HepG2 (cell line): ENCODE measurements at regions not wholly inside any gene's neighbourhood (a gene's known extent, or its start where the extent isn't known, plus 50 kb on each side); places are given as distances from the start of the nearest gene placed in this dataset.
A peak's percentile ranks its signal among the peaks of the same experiment; 100 is the strongest.

ENCODE experiments used
- AFF4 ChIP-seq: sonication (generic); formaldehyde crosslinking; IDR thresholded peaks from 2 replicates; pipeline ENCODE4 v1.4.0; 2020; ENCODE audit warnings: missing genetic modification reagents
- ARNT ChIP-seq: fragments of 450-650 bp; IDR thresholded peaks from 2 replicates; pipeline ENCODE4 v1.6.1; 2017
- FOXA3 ChIP-seq: IDR thresholded peaks from 2 replicates; pipeline ENCODE4 v1.6.1; 2016; ENCODE audit warnings: missing genetic modification reagents, missing compliant biosample characterization
- GATA4 ChIP-seq: sonication (generic); IDR thresholded peaks from 2 replicates; pipeline ENCODE4 v1.6.1; 2016; ENCODE audit warnings: antibody characterized with exemption, low read depth, borderline replicate concordance
- HNRNPH1 ChIP-seq: fragments of 200-400 bp; formaldehyde crosslinking; optimal IDR thresholded peaks from 2 replicates; pipeline ENCODE3; 2017; ENCODE audit warnings: mild to moderate bottlenecking, low read depth, low read length
- KAT7 ChIP-seq: IDR thresholded peaks from 2 replicates; pipeline ENCODE4 v1.6.1; 2018; ENCODE audit warnings: borderline replicate concordance, missing compliant biosample characterization
- KLF9 ChIP-seq: IDR thresholded peaks from 2 replicates; pipeline ENCODE4 v1.6.1; 2016; ENCODE audit warnings: low read depth
- MYNN ChIP-seq: sonication (generic); formaldehyde crosslinking; IDR thresholded peaks from 2 replicates; pipeline ENCODE4 v1.4.0; 2020; ENCODE audit warnings: mild to moderate bottlenecking, low read depth, missing genetic modification reagents
- ONECUT2 ChIP-seq: sonication (generic); formaldehyde crosslinking; IDR thresholded peaks from 2 replicates; pipeline ENCODE4 v1.4.0; 2020; ENCODE audit warnings: missing genetic modification reagents
- PAWR ChIP-seq: sonication (generic); formaldehyde crosslinking; IDR thresholded peaks from 2 replicates; pipeline ENCODE4 v1.4.0; 2020; ENCODE audit warnings: missing genetic modification reagents, mild to moderate bottlenecking, borderline replicate concordance
- PAXIP1 ChIP-seq: sonication (generic); formaldehyde crosslinking; conservative IDR thresholded peaks from 2 replicates; pipeline ENCODE4 v1.4.0; 2020; ENCODE audit warnings: mild to moderate bottlenecking, missing genetic modification reagents, moderate library complexity
- PHB2 ChIP-seq: fragments of 450-650 bp; IDR thresholded peaks from 2 replicates; pipeline ENCODE4 v1.6.1; 2018; ENCODE audit not compliant: partially characterized antibody
- PPARG ChIP-seq: conservative IDR thresholded peaks from 2 replicates; pipeline ENCODE4 v1.6.1; 2016; ENCODE audit warnings: missing biosample characterization, missing genetic modification reagents
- SALL1 ChIP-seq: sonication (generic); formaldehyde crosslinking; IDR thresholded peaks from 2 replicates; pipeline ENCODE4 v1.8.0; 2022; ENCODE audit warnings: mild to moderate bottlenecking, missing genetic modification reagents
- SAP130 ChIP-seq: IDR thresholded peaks from 2 replicates; pipeline ENCODE4 v1.6.1; 2016; ENCODE audit warnings: low read depth
- SIN3B ChIP-seq: fragments of 150-350 bp; IDR thresholded peaks from 2 replicates; pipeline ENCODE4 v1.6.1; 2014; ENCODE audit warnings: low read length
- SNAI1 ChIP-seq: sonication (generic); formaldehyde crosslinking; IDR thresholded peaks from 2 replicates; pipeline ENCODE4 v1.5.0; 2020; ENCODE audit warnings: mild to moderate bottlenecking, missing genetic modification reagents, borderline replicate concordance
- ZNF180 ChIP-seq: sonication (generic); formaldehyde crosslinking; IDR thresholded peaks from 2 replicates; pipeline ENCODE4 v1.4.0; 2020; ENCODE audit warnings: low read depth, missing genetic modification reagents, borderline replicate concordance
- ZNF24 ChIP-seq: fragments of 450-650 bp; IDR thresholded peaks from 2 replicates; pipeline ENCODE4 v1.6.1; 2017; ENCODE audit warnings: antibody characterized with exemption, mild to moderate bottlenecking
- ZNF546 ChIP-seq: sonication (generic); formaldehyde crosslinking; conservative IDR thresholded peaks from 2 replicates; pipeline ENCODE4 v1.8.1; 2023; ENCODE audit warnings: mild to moderate bottlenecking, missing genetic modification reagents
- ZNF619 ChIP-seq: sonication (generic); formaldehyde crosslinking; IDR thresholded peaks from 2 replicates; pipeline ENCODE4 v1.4.0; 2020; ENCODE audit warnings: mild to moderate bottlenecking, missing genetic modification reagents
- ZSCAN29 ChIP-seq: sonication (generic); formaldehyde crosslinking; conservative IDR thresholded peaks from 2 replicates; pipeline ENCODE4 v1.4.0; 2020; ENCODE audit warnings: mild to moderate bottlenecking, missing genetic modification reagents
- TF ChIP-seq, protein P1 (sequence below): fragments of 450-650 bp; IDR thresholded peaks from 2 replicates; pipeline ENCODE4 v1.6.1; 2017

DNA sequence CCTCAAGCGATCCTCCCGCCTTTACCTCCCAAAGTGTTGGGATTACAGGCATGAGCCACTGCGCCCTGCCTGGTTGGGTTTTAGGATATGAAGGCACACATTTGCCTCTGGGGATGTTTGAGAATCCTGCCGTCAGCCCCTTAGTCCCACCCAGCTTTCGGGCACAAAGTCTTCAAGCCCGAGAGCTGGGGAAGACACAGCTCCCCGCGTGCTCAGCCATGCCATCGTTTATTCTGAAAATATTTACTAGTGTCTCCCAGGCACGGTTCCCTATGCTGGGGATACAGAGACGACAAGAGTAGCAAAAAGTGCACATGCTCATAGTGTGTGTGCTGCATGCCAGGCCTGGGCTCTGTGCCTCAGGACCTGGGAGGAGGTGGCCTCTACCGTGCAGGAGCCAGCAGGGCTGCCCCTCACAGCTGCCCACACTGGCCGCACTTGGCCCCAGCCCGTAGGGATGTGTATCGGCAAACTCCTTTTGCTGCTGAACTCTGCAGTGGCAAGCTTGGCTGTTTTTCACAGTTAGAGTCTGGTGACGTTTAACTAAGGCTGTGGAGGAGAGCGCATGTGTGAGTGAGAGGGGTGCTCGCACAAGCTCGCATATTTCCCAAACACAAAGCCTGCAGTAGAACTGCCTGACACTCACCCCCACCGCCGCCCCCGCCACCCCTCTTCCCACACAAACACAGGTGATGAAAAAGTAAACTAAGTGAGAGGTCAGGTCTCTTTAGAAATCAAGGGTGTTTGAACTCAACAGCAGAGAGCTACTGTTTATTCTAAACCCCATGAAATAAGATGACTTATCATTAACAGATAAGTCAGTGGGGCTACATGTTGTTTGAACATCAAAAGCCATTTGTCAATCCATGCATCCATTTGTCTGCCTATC, 266.4 kb downstream of the MRTFB start (continued):
- no peak for TF ChIP-seq ONECUT2 (CRISPR knock-in tag)
- TF ChIP-seq GATA4 = no peak
- peak; percentile 66 for TF ChIP-seq SAP130 (CRISPR knock-in tag)
- TF ChIP-seq AFF4 (CRISPR knock-in tag) = no peak
- TF ChIP-seq SNAI1 (CRISPR knock-in tag) = no peak
- no peak for TF ChIP-seq PAWR (CRISPR knock-in tag)
- TF ChIP-seq ZNF619 (CRISPR knock-in tag) = peak; percentile 68
- peak; percentile 94 for TF ChIP-seq PPARG
- TF ChIP-seq ZNF546 = no peak; the same call in 1 of the 2 replicates
- TF ChIP-seq PHB2 = no peak
- TF ChIP-seq, protein P1, sequence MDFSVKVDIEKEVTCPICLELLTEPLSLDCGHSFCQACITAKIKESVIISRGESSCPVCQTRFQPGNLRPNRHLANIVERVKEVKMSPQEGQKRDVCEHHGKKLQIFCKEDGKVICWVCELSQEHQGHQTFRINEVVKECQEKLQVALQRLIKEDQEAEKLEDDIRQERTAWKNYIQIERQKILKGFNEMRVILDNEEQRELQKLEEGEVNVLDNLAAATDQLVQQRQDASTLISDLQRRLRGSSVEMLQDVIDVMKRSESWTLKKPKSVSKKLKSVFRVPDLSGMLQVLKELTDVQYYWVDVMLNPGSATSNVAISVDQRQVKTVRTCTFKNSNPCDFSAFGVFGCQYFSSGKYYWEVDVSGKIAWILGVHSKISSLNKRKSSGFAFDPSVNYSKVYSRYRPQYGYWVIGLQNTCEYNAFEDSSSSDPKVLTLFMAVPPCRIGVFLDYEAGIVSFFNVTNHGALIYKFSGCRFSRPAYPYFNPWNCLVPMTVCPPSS = no peak
- TF ChIP-seq MYNN (CRISPR knock-in tag) = 0 out of 2 replicates have a peak, but pooled peaks have one; percentile 67
- TF ChIP-seq ZSCAN29 (CRISPR knock-in tag) = no peak; the same call in 1 of the 2 replicates
- TF ChIP-seq PAXIP1 (CRISPR knock-in tag) = peak; percentile 72; the same call in 1 of the 2 replicates
- TF ChIP-seq KLF9 (CRISPR knock-in tag) = 0 out of 2 replicates have a peak, but pooled peaks have one; percentile 81
- TF ChIP-seq ZNF180 (CRISPR knock-in tag) = no peak
- no peak for TF ChIP-seq KAT7
- no peak for TF ChIP-seq ARNT
- peak; percentile 45; the same call in 1 of the 2 replicates for TF ChIP-seq FOXA3
- no peak for TF ChIP-seq ZNF24
- TF ChIP-seq HNRNPH1 = no peak
- TF ChIP-seq SALL1 = peak; percentile 83
- TF ChIP-seq SIN3B = no peak
